Left colon (tissue), 2 donors: ENCODE measurements at regions not wholly inside any gene's neighbourhood (a gene's known extent, or its start where the extent isn't known, plus 50 kb on each side); places are given as distances from the start of the nearest gene placed in this dataset.
"Not testable (repeated sequence)": the region's sequence is repeated elsewhere in the genome, so short reads cannot be mapped to it uniquely, and the experiment has no call there.

Experiments used
- ATAC-seq: fragments of 200-7000 bp; cut with Tn5 transposase; one replicate; pipeline ENCODE4 v1.9.1; 2020; ENCODE audit warnings: mild to moderate bottlenecking, moderate library complexity
- DNase-seq, 2 donors: peaks; one replicate each; pipeline ENCODE4 v3.0.0-alpha.2; 2020
- intact Hi-C, 2 donors: fragments of 100-400 bp; cut with DNase I in 1 of 2; cut with micrococcal nuclease in 1 of 2; formaldehyde crosslinking; loops; one replicate each; pipeline versions ENCODE4 v1.11.2 to v1.14.0; 2022; cut with DNase I, micrococcal nuclease
- donor health status: DM: no; HTN: no; CAD: no.
- donor health status: DM: yes; HTN: yes; CAD: no.

DNA sequence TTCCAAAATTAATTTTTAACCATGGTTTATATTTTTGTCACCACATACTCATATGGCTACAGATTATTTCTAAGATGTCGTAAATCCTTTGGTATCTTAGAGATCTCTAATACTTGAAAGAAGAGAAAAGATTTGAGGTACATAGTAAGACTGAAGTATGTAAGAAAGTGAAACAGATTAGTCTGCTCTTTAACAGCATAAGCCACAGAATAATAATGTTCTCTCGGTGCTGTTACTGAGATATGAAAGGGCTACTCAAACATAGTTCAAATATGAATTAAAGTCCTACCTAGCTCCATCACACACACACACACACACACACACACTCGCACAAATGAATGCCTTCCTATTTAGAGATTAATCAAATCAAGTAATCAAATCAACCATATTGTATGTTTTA lies 274.1 kb upstream of the PCDH18 start:
- ATAC-seq (no peak), DNase-seq (no peak)
- intact Hi-C loops = no loop called here

DNA sequence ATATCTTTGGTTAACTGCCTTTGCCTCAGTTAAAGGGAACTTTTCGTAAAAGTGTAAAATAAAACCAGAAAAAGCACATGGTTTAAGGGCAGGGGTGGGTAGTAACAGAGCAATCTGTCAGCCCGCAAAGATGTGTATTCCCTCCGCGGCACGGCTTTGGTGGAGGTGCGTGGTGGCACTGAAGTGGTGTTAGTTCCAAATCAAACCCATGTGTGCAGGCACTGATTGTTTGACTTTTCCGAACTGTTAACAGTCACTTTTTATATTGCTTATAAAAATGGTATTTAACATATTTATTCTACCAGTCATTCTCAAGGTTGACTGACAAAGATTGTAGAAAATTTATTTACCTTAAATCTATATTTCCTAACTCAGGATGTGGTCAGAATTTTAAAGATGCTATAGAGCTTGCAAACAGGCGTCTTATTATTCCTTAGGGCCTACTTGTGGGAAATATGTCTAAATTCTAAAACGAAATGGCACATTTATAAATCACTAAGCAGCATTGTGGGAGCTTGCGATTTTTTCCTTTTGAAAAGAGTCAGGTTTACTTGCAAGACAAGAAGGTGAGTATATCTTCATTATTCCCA lies 272.7 kb upstream of the PCDH18 start:
- intact Hi-C loops = no loop called here
- DNase-seq (no peak), ATAC-seq (no peak)

DNA sequence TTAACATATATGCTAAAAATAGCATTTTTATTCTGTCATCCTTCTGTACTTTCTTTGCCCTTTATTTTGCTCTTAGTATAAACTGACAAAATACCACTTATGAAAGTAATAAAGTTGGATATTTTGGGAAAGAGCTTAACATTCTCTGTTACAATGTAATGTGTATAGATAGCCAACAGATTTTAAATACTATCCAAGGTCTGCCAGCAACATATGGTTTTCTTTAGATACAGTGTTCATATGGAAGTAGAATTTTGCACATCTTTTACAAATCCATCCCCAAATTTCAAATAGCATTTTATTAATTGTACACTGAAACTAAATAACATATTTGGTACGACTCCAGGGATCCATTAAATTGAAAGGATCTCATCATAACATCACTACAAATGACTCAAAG lies 268.6 kb upstream of the PCDH18 start:
- intact Hi-C loops = no loop called here
- ATAC-seq = no peak
- no peak for DNase-seq

DNA sequence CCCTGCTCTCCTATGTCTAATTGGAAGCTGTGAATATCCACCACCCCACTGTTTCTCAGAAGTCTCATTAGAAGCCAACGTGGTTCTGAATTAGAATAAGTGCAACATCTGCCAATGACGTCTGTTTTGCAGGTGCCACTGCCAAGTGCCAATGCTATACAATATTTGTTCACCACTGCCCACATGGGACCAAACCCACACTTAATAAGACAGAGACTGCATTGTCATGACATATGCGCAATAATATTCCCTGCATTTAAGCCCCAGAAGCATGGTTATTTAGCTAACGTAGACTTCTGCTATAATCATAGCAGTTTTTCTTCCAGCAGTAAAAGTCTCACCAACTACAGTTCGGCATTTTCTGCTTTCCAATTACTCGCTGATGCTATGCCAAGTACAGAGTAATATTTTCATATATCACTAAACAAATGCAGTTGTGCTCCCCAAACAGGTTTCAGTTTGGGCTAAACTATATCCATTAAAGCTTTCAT lies 262.5 kb upstream of the PCDH18 start:
- DNase-seq = no peak
- intact Hi-C loops = no loop called here
- ATAC-seq = no peak

DNA sequence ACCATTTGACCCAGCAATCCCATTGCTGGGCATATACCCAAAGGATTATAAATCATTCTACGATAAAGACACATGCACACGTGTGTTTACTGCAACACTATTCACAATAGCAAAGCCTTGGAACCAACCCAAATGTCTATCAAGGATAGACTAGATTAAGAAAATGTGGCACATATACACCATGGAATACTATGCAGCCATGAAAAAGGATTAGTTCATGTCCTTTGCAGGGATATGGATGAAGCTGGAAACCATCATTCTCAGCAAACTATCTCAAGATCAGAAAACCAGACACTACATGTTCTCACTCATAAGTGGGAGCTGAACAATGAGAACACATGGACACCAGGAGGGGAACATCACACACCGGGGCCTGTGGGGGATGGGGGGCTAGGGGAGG lies 257.0 kb upstream of the PCDH18 start:
- ATAC-seq, intact Hi-C loops, DNase-seq: not testable (repeated sequence)

DNA sequence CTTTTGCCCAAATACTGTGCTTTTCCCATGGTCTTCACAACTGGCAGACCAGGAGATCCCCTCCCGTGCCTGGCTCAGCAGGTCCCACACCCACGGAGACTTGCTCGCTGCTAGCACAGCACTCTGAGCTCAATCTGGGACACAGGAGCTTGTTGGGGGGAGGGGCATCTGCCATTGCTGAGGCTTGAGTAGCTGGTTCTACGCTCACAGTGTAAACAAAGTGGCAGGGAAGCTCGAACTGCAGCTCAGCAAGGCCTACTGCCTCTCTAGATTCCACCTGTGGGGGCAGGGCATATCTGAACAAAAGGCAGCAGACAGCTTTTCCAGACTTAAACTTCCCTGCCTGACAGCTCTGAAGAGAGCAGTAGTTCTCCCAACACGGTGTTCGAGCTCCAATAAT lies 251.6 kb upstream of the PCDH18 start:
- ATAC-seq, DNase-seq, intact Hi-C loops: not testable (repeated sequence)

DNA sequence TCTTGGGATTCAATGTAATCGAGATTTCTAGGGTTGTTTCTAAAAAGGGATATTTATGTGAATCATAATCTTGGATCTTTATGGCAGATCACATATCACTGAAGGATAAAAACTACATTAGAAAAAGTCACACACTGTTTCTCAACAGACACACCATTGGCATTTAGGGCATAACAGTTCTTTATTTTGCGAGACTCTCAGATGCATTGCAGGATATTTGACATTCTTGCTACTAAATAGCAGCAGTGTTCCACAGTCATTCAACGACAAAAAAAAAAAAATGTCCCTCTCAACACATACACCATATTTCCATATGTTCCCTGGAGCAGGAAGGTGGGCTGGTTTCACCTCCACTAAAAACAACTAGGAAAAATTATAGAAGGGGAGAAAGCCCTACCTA lies 243.4 kb upstream of the PCDH18 start:
- DNase-seq (no peak), ATAC-seq (no peak)
- intact Hi-C loops = no loop called here

DNA sequence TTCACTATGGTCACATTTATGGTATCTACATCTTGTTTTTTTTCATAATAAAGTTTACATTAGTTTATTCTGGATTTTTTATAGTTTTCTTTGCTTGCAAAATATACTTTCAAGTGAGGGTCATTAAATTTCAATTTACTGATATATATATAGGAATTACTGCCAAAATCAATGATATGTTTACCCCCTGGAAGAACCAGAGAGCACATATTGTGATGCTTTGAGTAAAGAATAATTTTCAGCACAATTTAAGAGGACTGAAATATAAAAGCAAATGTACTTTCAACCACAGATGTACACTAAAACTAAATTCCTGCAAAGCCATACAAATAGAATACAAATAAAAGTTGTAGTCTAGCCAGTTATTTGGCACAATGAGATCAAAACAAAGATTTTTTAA lies 242.2 kb upstream of the PCDH18 start:
- intact Hi-C loops = no loop called here
- no peak for DNase-seq

DNA sequence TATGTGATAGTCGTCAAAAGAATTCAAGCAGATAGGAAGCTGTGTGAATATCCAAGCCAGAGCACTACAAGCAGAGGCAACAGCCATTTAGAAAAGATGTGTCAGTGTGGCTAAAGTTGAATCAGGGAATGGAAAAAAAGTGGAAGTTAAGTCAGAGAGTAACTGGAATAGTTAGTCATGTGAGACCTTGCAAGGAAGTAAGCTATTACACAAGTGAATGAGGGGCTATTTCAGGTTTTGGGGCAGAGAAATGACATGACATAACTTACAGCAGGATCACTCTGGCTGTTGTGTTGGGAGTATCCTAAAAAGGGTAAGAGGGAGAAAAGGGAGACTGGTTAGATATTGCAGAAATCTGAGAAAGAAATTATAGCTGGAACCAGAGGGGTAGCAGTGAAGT lies 236.6 kb upstream of the PCDH18 start:
- intact Hi-C loops = no loop called here
- ATAC-seq = no peak
- DNase-seq = no peak

More for the DNA sequence above, 242.2 kb upstream of the PCDH18 start:
- no peak for ATAC-seq

DNA sequence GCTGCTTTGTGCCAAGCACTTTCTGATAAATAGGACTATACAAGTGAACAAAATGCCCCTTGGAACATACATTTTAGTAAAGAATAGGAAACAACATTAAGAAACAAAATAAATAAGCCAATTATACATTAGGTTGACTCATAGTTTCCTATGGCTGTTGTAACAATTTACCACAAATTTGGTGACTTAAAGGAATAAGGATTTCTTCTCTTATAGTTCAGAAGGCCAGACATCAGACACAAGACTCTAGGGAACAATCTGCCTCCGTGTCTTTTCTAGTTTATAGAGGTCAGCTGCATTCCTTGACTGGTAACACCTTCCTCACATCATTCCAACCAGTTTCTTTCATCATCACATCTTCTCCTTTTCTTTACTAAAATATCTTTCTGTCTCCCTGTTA lies 235.9 kb upstream of the PCDH18 start:
- no peak for ATAC-seq
- no peak for DNase-seq
- intact Hi-C loops = no loop called here

DNA sequence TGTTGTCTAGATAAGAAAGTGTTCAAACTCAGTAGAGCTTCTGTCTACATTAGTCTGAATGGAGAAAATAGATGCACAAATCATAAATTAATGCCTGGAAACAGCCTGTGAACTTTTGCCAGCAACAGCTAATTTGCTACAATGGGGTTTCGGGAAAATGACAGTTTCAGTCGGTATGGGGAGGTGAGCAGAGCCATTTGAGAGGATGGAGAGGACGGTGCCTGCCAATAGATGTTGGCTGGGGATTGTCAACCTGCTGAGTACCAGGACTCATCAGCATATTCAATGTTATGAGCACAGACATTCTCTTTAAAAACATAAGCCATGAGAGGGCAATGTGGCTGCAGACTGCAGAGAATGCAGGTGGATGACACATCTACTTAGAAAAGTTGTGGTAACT lies 230.3 kb upstream of the PCDH18 start:
- intact Hi-C loops = no loop called here
- DNase-seq (no peak), ATAC-seq (no peak)

DNA sequence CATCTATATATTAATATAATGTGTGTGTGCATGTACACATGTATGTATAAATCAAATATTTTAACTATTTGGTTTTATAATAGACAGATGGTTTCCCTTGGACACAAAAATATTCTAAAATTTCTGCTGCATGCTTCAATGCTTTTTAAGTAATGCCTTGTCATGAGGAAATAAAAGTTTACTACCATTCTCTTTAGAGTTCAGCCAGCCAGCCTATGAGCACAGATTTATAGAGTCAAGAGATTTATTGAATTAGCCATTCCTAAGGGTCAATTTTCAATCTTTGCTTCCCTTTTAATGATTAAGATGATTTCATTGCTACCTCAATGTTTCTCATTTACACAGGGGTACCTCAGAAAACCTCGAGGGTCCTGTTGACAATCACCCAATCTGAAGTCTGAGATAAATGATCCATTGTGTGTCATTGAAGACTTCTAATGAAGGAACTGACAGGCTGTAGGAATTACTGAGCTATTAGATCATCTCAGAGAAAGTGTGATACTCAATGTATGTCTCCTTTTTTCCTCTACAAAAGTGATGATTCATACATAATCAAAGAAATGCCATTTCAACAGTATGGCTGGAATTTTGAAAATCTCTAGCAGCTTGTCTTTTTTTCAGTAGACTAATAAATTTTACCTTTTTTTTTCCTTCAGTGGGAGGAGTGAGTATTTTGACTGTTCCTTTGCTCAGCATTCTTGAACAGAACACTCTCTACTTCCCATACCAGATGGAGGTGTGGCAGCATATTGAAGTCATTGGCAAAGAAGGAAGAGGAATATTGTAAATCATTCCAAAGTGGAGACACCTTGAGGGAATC lies 222.6 kb upstream of the PCDH18 start:
- intact Hi-C loops = no loop called here
- DNase-seq = no peak
- ATAC-seq = no peak

DNA sequence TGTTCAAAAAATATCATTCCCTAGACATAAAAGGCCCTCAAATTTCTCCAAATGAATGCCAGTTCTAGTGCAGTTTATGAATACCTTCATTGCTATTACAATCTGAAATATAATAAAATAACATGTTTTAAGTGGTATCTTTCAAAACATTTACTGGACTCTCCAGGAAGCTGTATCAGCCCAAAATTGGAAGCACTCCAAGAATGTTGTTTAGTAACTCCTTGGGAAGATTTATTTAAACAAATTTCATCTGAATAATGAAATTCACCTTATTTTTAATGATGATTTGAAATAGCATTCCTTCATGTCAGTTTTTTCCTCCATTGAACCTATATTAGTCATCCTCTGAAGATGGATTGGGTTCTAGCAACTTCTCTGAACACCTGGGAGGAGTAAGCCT lies 217.2 kb upstream of the PCDH18 start:
- no peak for ATAC-seq
- intact Hi-C loops = no loop called here
- DNase-seq = no peak

DNA sequence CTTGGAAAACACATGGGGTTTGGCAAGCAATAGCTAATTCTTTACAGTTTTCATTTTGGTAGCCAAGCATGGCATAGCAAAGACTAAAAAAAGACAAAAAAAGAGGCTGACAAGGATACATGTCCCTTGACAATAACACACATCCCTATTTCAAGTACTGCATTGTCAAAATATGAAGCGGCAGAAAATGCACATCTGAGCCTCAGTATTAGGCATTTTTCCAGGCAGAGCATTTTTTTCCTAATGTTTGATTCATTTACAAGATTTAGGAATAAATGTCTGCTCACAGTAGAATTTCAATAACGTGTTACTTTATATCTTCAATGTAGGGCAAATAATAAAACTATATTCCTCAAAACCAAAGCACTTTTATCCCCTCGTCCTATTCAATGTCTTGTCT lies 216.3 kb upstream of the PCDH18 start:
- ATAC-seq = no peak
- no peak for DNase-seq
- intact Hi-C loops = no loop called here

DNA sequence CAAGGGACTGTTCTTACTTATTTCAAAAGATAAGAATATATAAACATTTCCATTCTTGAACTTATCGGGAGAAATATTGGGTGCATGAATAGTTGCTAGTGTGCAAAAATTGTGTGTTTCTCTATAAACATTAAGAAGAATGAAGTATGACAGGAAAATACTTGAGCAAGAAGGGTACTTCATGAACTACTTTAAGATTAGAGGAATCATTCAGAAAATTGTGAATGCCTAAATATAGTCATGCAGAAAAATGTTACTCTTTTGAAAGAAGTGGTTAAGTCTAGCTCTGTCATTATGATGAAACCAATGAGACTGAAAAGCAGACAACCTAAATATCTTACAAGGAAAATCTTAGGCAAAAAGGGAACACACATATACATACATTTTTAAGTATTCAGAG lies 207.8 kb upstream of the PCDH18 start:
- intact Hi-C loops = no loop called here
- DNase-seq (no peak), ATAC-seq (no peak)

DNA sequence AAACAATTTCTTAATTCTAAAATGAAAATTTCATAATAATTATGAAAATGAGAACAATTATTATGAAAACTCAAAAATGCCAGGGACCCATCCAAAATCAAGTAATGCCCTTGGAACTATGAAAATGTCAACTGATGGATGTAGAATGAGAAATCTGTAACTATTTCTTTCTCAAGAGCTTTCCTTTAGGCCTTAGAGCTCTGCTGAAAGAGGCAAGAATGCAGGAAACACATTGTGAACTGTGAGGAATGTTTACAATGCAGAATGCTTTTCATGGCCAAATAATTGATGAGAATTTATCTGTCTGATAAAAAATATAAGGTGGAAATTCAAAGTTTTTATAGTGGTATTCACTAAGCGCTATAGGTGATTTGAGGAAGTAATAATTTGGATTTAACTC lies 207.1 kb upstream of the PCDH18 start:
- DNase-seq (no peak), ATAC-seq (no peak)
- intact Hi-C loops = no loop called here

DNA sequence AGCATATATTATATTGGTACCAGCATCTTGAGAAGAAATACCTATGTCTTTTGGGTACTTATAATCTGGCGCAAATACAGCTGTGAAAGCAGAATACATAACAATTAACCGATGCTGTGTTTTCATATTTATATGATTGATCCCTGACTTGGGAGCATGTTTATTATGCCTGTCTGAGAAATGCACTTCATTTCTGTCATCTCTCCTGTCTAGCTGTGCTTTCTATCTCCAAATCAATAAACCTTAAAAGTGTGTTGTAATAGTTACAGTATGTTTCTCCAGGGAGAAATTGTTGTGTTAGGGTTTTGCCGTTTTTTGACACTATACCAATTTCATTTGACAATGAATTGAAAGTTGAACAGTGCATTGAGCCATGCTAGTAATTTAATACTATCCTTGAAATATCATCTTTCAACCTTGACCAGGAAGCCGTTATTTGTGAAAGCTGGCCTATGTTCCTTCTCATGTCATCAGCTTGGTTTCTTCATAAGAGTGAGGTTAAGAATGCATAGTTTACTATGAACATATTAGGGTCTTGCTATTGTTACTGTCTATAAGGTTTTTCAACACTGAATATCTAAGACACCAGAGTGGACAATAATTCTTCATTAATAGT lies 206.2 kb upstream of the PCDH18 start:
- intact Hi-C loops = no loop called here
- DNase-seq = no peak

DNA sequence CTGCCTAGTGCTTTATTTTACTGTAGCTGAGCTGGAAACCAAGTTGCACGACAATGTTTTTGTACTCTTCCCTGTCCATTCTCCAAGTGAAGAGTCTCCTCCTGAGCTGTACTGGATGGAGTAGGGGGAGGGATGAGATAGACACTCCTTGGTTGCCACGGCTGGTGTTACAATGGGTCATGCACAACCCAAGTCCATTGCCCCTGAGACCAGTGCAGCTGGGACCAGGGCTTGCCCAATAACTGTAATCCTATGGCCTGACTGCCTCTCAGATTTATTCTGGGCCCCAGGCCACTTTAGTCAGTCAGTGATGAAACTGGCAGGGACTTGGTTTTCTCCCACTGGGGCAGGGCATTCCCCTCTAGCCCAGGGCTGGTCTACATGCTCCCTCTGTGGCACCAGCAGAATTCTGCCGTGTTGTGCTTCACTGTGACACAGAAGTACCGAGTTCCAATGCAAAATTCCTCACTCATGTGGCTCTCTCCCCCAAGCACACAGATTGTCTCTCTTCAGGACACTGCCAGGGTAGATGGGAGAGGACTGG lies 203.3 kb upstream of the PCDH18 start:
- intact Hi-C loops = no loop called here
- ATAC-seq (no peak), DNase-seq (no peak)

More for the DNA sequence above, 206.2 kb upstream of the PCDH18 start:
- no peak for ATAC-seq

DNA sequence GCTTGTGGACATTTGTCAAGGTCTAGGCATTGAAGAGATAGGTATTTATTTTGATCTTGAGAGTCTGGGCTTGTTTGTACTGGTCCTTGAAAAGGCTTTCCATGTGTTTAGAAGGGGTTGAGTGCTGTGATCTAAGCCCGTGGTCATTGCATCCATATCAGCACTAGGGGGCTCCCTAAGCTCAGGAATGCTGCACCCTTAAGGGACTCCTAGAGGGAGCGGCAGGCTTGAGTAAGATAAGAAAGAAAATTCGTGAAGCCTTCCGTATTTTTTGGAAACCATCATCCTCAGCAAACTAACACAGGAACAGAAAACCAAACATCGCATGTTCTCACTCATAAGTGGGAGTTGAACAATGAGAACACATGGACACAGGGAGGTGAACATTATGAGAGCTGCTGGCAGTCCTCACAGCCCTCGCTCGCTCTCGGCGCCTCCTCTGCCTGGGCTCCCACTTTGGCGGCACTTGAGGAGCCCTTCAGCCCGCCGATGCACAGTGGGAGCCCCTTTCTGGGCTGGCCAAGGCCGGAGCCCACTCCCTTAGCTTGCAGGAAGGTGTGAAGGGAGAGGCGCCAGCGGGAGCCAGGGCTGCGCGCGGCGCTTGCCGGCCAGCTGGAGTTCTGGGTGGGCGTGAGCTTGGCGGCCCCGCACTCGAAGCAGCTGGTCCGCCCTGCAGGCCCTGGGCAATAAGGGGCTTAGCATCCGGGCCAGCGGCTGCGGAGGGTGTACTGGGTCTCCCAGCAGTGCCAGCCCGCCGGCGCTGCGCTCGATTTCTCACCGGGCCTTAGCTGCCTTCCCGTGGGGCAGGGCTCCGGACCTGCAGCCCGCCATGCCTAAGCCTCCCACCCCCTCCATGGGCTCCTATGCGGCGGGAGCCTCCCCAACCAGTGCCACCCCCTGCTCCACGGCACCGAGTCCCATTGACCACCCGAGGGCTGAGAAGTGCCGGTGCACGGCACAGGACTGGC lies 201.2 kb upstream of the PCDH18 start:
- DNase-seq, intact Hi-C loops: not testable (repeated sequence)
- peak; percentile 63 for ATAC-seq
